HG02885 (cell line): ENCODE measurements at regions not wholly inside any gene's neighbourhood (a gene's known extent, or its start where the extent isn't known, plus 50 kb on each side); places are given as distances from the start of the nearest gene placed in this dataset.

Source experiments
- ATAC-seq: cut with Tn5 transposase; IDR thresholded peaks from one replicate; pipeline ENCODE4 v1.9.1; 2021; ENCODE audit warnings: mild to moderate bottlenecking; ENCODE audit not compliant: unreplicated experiment, poor library complexity

GRCh38 chr18:62629031-62629430, 86.3 kb upstream of the PHLPP1 start:
- ATAC-seq, result no peak

GRCh38 chr18:62631173-62631572, 84.2 kb upstream of the PHLPP1 start:
- no peak for ATAC-seq

- no peak for ATAC-seq
These were observed 82.4 kb upstream of the PHLPP1 start for GRCh38 chr18:62632788-62633455.

- no peak for ATAC-seq
These were observed 80.9 kb upstream of the PHLPP1 start for GRCh38 chr18:62634458-62634857.

- ATAC-seq, result no peak
These were observed 80.2 kb upstream of the PHLPP1 start for GRCh38 chr18:62634979-62635630.

- no peak for ATAC-seq
These were observed 77.9 kb upstream of the PHLPP1 start for GRCh38 chr18:62637403-62637802.

- ATAC-seq, result peak; percentile 88
These were observed 77.3 kb upstream of the PHLPP1 start for GRCh38 chr18:62637807-62638687.

GRCh38 chr18:62643181-62643580, 72.2 kb upstream of the PHLPP1 start:
- no peak for ATAC-seq

GRCh38 chr18:62644773-62645172, 70.6 kb upstream of the PHLPP1 start:
- no peak for ATAC-seq

- ATAC-seq, result no peak
These were observed 68.2 kb upstream of the PHLPP1 start for GRCh38 chr18:62647179-62647578.

GRCh38 chr18:62648045-62648678, 67.2 kb upstream of the PHLPP1 start:
- ATAC-seq, result no peak

- ATAC-seq, result peak; percentile 52
These were observed 63.9 kb upstream of the PHLPP1 start for GRCh38 chr18:62651276-62652056.

- peak; percentile 78 for ATAC-seq
These were observed 63.2 kb upstream of the PHLPP1 start for GRCh38 chr18:62652057-62652629.

- ATAC-seq, result no peak
These were observed 59.7 kb upstream of the PHLPP1 start for GRCh38 chr18:62655520-62656219.

- no peak for ATAC-seq
These were observed 57.3 kb upstream of the PHLPP1 start for GRCh38 chr18:62658028-62658427.

GRCh38 chr18:62659698-62660097, 55.6 kb upstream of the PHLPP1 start:
- ATAC-seq, result no peak

- no peak for ATAC-seq
These were observed 54.6 kb upstream of the PHLPP1 start for GRCh38 chr18:62660691-62661090.

- peak; percentile 97 for ATAC-seq
These were observed 51.5 kb upstream of the PHLPP1 start for GRCh38 chr18:62663731-62664336.

- peak; percentile 7 for ATAC-seq
These were observed 50.9 kb upstream of the PHLPP1 start for GRCh38 chr18:62664414-62664813.
